ENCODE measurements at regions not wholly inside any gene's neighbourhood (a gene's known extent, or its start where the extent isn't known, plus 50 kb on each side); places are given as distances from the start of the nearest gene placed in this dataset.

DNA sequence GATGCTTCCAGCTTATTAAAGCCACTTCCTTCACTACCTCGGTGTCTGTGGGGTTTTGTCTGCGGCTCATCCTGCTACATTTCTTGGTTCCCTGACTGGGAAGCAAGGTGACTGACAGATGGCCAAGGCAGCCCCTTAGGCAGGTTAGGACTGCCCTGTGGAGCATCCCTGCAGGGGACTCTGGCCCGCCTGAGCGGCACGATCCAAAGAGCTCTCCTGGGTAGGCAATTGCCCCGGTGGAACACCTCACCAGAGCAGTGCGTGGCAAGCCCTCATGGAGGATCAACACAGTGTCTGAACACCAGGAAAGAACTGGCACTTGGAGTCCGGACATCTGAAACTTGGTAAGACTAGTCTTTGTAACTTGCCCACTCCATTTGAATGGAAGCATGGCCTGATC is 1143.4 kb downstream of the ARAP2 start:
- TF ChIP-seq, protein P1, sequence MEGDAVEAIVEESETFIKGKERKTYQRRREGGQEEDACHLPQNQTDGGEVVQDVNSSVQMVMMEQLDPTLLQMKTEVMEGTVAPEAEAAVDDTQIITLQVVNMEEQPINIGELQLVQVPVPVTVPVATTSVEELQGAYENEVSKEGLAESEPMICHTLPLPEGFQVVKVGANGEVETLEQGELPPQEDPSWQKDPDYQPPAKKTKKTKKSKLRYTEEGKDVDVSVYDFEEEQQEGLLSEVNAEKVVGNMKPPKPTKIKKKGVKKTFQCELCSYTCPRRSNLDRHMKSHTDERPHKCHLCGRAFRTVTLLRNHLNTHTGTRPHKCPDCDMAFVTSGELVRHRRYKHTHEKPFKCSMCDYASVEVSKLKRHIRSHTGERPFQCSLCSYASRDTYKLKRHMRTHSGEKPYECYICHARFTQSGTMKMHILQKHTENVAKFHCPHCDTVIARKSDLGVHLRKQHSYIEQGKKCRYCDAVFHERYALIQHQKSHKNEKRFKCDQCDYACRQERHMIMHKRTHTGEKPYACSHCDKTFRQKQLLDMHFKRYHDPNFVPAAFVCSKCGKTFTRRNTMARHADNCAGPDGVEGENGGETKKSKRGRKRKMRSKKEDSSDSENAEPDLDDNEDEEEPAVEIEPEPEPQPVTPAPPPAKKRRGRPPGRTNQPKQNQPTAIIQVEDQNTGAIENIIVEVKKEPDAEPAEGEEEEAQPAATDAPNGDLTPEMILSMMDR (IDR thresholded peaks at IDR 0.05), result no peak
- no peak for TF ChIP-seq POLR2A (IDR thresholded peaks at IDR 0.05)
